Mesenchymal stem cell (in vitro differentiated cells and primary cell): ENCODE measurements at regions not wholly inside any gene's neighbourhood (a gene's known extent, or its start where the extent isn't known, plus 50 kb on each side); places are given as distances from the start of the nearest gene placed in this dataset.

Experiments
- DNase-seq: peaks from one replicate; pipeline ENCODE4 v3.0.0-alpha.2; 2013
- H2AFZ ChIP-seq: one replicate; pipeline ENCODE4 v1.6.1; 2013; ENCODE audit warnings: low read depth, mild to moderate bottlenecking, control low read depth, inconsistent platforms, low read length, moderate library complexity
- H2AK5ac ChIP-seq: 2 replicates; pipeline ENCODE4 v1.6.1; 2013; ENCODE audit warnings: low read length, moderate library complexity, mild to moderate bottlenecking, inconsistent platforms; ENCODE audit not compliant: severe bottlenecking
- H2BK120ac ChIP-seq: one replicate; pipeline ENCODE4 v1.6.1; 2013; ENCODE audit warnings: low read depth, mild to moderate bottlenecking, inconsistent platforms, low read length, moderate library complexity
- H2BK12ac ChIP-seq, 2 experiments: one replicate each; pipeline ENCODE4 v1.6.1; 2013; ENCODE audit warnings: inconsistent platforms in 2 of 2, low read length in 2 of 2, mild to moderate bottlenecking in 2 of 2, moderate library complexity in 2 of 2, control low read depth in 1 of 2
- H2BK15ac ChIP-seq: one replicate; pipeline ENCODE4 v1.6.1; 2013; ENCODE audit warnings: mild to moderate bottlenecking, low read depth, inconsistent platforms; ENCODE audit not compliant: poor library complexity, severe bottlenecking
- H2BK5ac ChIP-seq: 2 replicates; pipeline ENCODE4 v1.6.1; 2013; ENCODE audit warnings: low read depth, mild to moderate bottlenecking, low read length, control low read depth, inconsistent platforms; ENCODE audit not compliant: poor library complexity, severe bottlenecking
- H3K14ac ChIP-seq, 2 experiments: one replicate each; pipeline ENCODE4 v1.6.1; 2013; ENCODE audit warnings: inconsistent platforms in 2 of 2, low read length in 2 of 2, control low read depth in 1 of 2, mild to moderate bottlenecking in 1 of 2, moderate library complexity in 1 of 2
- H3K18ac ChIP-seq, 2 experiments: one replicate each; pipeline ENCODE4 v1.6.1; 2013; ENCODE audit warnings: inconsistent platforms in 2 of 2, low read length in 2 of 2, control low read depth in 1 of 2, low read depth in 1 of 2, mild to moderate bottlenecking in 1 of 2
- H3K23ac ChIP-seq, 2 experiments: one replicate each; pipeline ENCODE4 v1.6.1; 2013; ENCODE audit warnings: inconsistent platforms in 2 of 2, low read length in 2 of 2, mild to moderate bottlenecking in 2 of 2, moderate library complexity in 2 of 2, control low read depth in 1 of 2
- H3K27ac ChIP-seq: 2 replicates; pipeline ENCODE4 v1.5.1; 2013; ENCODE audit warnings: mild to moderate bottlenecking, moderate library complexity, low read length, control low read depth, inconsistent platforms; ENCODE audit not compliant: poor library complexity, severe bottlenecking
- H3K27me3 ChIP-seq, 2 experiments: 2 replicates each; pipeline versions ENCODE4 v1.6.1 to v1.7.0; 2013; ENCODE audit warnings: low read length in 2 of 2, mild to moderate bottlenecking in 2 of 2, moderate library complexity in 2 of 2, control low read depth in 1 of 2, inconsistent platforms in 1 of 2; ENCODE audit not compliant: control insufficient read depth in 1 of 2, insufficient read depth in 1 of 2
- H3K36me3 ChIP-seq, 2 experiments: 2 replicates each; pipeline versions ENCODE4 v1.6.1 to v1.7.0; 2013; ENCODE audit warnings: low read length in 2 of 2, control low read depth in 1 of 2, inconsistent platforms in 1 of 2, low read depth in 1 of 2, mild to moderate bottlenecking in 1 of 2; ENCODE audit not compliant: insufficient read depth in 2 of 2, control insufficient read depth in 1 of 2
- H3K4ac ChIP-seq, 2 experiments: one replicate each; pipeline ENCODE4 v1.6.1; 2013; ENCODE audit warnings: inconsistent platforms in 2 of 2, low read length in 2 of 2, mild to moderate bottlenecking in 2 of 2, moderate library complexity in 2 of 2, control low read depth in 1 of 2, low read depth in 1 of 2
- H3K4me1 ChIP-seq: 2 replicates; pipeline ENCODE4 v1.6.1; 2013; ENCODE audit warnings: low read depth, low read length, control low read depth; ENCODE audit not compliant: control insufficient read depth, insufficient read depth
- H3K4me2 ChIP-seq: 2 replicates; pipeline ENCODE4 v1.6.1; 2013; ENCODE audit warnings: low read length, mild to moderate bottlenecking, inconsistent platforms; ENCODE audit not compliant: poor library complexity, severe bottlenecking
- H3K4me3 ChIP-seq, 2 experiments: 2 replicates each; pipeline versions ENCODE4 v1.5.1 to v1.7.0; 2013; ENCODE audit warnings: low read length in 2 of 2, mild to moderate bottlenecking in 2 of 2, control low read depth in 1 of 2, low read depth in 1 of 2; ENCODE audit not compliant: insufficient read depth in 1 of 2
- H3K79me1 ChIP-seq: replicated peaks from 2 replicates; pipeline ENCODE4 v1.6.1; 2013; ENCODE audit warnings: mild to moderate bottlenecking, control low read depth, low read length, inconsistent platforms; ENCODE audit not compliant: poor library complexity, severe bottlenecking
- H3K9ac ChIP-seq: 2 replicates; pipeline ENCODE4 v1.7.0; 2013; ENCODE audit warnings: mild to moderate bottlenecking, low read length, moderate library complexity
- H3K9me3 ChIP-seq: 2 replicates; pipeline ENCODE4 v1.7.0; 2013; ENCODE audit warnings: mild to moderate bottlenecking, low read length; ENCODE audit not compliant: control insufficient read depth
- H4K8ac ChIP-seq: one replicate; pipeline ENCODE4 v1.6.1; 2013; ENCODE audit warnings: inconsistent platforms, mild to moderate bottlenecking, low read length, moderate library complexity
- H4K91ac ChIP-seq: one replicate; pipeline ENCODE4 v1.6.1; 2013; ENCODE audit warnings: mild to moderate bottlenecking, low read length, inconsistent platforms
- WGBS: methylation state at CpG from one replicate; pipeline ENCODE4 v1.1.7; 2013; ENCODE audit warnings: mixed read lengths; 5-methylcytosine and 5-hydroxymethylcytosine counted together

DNA sequence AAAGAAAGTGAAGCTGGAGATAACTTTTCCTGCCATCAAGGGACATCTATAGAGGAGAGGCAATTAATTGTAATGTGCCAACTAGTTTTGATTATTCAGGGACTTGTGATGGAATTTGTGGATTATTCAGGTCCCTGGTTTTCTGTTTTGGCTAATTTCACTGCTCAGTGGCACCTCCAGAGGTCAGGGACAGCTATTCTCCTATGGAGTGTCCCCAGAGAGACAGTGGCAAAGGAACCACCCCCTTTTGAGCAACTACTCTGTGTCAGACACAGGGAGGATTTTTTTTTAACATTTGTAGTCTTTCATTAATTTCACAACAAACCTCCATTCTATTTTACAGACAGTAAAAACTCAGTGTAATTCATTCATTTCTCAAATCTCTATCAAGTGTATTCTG lies 206.0 kb upstream of the SPRED2 start:
- H3K9ac ChIP-seq, result no peak overlapping the region
- H3K27me3 ChIP-seq, result peaks cover 10 to 13% of the 10 kb centered on the region in 2 experiments
- no peak overlapping the region for H3K4me3 ChIP-seq
- H3K4ac ChIP-seq, result no peak overlapping the region
- H2BK5ac ChIP-seq, result no peak overlapping the region
- H3K79me1 ChIP-seq, result no peaks in the 10 kb centered on the region
- no peak overlapping the region for H2BK15ac ChIP-seq
- H3K4me2 ChIP-seq, result no peak overlapping the region
- H3K18ac ChIP-seq, result no peak overlapping the region
- no peaks in the 10 kb centered on the region for H3K36me3 ChIP-seq
- no peak overlapping the region for H2AFZ ChIP-seq
- no peak overlapping the region for H4K8ac ChIP-seq
- no peak overlapping the region for H4K91ac ChIP-seq
- no peaks in the 10 kb centered on the region for H3K9me3 ChIP-seq
- no peak overlapping the region for H2BK120ac ChIP-seq
- peaks cover 4% of the 10 kb centered on the region for H3K4me1 ChIP-seq
- H2AK5ac ChIP-seq, result no peak overlapping the region
- no peak overlapping the region for H3K27ac ChIP-seq
- H3K23ac ChIP-seq, result no peak overlapping the region
- DNase-seq, result no peak
- no peak overlapping the region for H3K14ac ChIP-seq
- H2BK12ac ChIP-seq, result no peak overlapping the region

GRCh38 chr2:65636813-65637483 lies 204.5 kb upstream of the SPRED2 start:
- H3K4me2 ChIP-seq, result no peak overlapping the region
- H2BK120ac ChIP-seq, result no peak overlapping the region
- no peaks in the 10 kb centered on the region for H3K36me3 ChIP-seq
- H4K91ac ChIP-seq, result no peak overlapping the region
- peaks cover 4% of the 10 kb centered on the region for H3K4me1 ChIP-seq
- H3K4me3 ChIP-seq, result no peak overlapping the region
- 59% methylated on average over 6 of the region's 7 CpGs for WGBS
- no peak overlapping the region for H3K4ac ChIP-seq
- no peak overlapping the region for H2BK5ac ChIP-seq
- H4K8ac ChIP-seq, result no peak overlapping the region
- H3K9ac ChIP-seq, result no peak overlapping the region
- H3K9me3 ChIP-seq, result no peaks in the 10 kb centered on the region
- no peak overlapping the region for H2BK15ac ChIP-seq
- no peak overlapping the region for H2BK12ac ChIP-seq
- no peak overlapping the region for H3K23ac ChIP-seq
- H2AFZ ChIP-seq, result no peak overlapping the region
- no peak overlapping the region for H3K18ac ChIP-seq
- peaks cover 10 to 13% of the 10 kb centered on the region in 2 experiments for H3K27me3 ChIP-seq
- H2AK5ac ChIP-seq, result no peak overlapping the region
- H3K79me1 ChIP-seq, result no peaks in the 10 kb centered on the region
- no peak overlapping the region for H3K27ac ChIP-seq
- H3K14ac ChIP-seq, result no peak overlapping the region
- DNase-seq, result no peak

DNA sequence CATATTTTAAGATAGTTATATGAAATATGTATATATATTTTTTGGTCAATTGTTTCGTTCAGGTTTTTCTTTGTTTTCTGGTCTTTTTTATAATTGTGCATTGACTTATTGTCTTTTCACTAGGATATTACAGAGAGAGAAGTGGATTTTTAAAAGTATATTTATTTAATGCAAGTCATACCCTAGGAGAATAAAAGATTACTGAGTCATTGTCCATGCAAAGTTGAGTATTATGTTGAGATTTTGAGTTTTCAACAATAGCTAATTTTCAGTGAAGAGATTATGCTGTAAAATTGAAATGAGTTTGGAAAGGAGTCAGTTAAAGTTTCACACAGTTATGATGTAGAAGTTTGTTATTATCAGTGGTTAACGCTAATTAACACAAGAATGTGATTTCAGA lies 203.6 kb upstream of the SPRED2 start:
- 90% methylated on average over 1 of the region's 2 CpGs for WGBS
- no peak overlapping the region for H2AK5ac ChIP-seq

DNA sequence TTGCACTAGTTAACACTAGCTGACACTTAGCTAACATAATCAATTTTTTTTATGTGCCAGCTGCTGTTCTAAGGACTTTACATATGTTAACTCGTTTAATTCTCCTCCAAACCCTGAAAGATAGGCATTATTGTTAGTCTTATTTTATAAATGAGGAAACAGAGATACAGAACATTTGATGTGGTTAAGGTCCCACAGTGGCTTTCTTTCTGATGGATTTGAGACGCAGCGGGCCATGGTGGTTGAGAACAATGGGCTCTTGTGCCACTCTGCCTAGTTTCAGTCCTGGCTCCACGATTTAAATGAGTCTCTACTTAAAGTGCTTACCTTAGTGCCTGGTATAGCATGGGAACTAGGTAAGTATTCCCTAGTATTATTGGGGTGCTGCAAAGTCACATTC lies 201.9 kb upstream of the SPRED2 start:
- Histone ChIP-seq H4K91ac (no peak overlapping the region), H3K23ac (no peak overlapping the region), H2AK5ac (no peak overlapping the region), H3K27ac (no peak overlapping the region), H4K8ac (no peak overlapping the region), H2BK120ac (no peak overlapping the region), H3K9me3 (no peaks in the 10 kb centered on the region), H3K4me1 (peaks cover 2% of the 10 kb centered on the region), H3K36me3 (no peaks in the 10 kb centered on the region), H3K4me2 (no peak overlapping the region), H3K4ac (no peak overlapping the region), H3K18ac (no peak overlapping the region), H3K14ac (no peak overlapping the region), H2BK5ac (no peak overlapping the region), H3K27me3 (peaks cover 9 to 10% of the 10 kb centered on the region in 2 experiments), H2BK15ac (no peak overlapping the region), H3K9ac (no peak overlapping the region), H2AFZ (no peak overlapping the region), H3K79me1 (no peaks in the 10 kb centered on the region), H3K4me3 (no peak overlapping the region), H2BK12ac (no peak overlapping the region)
- 97% methylated on average over 3 of the region's 4 CpGs for WGBS
- no peak for DNase-seq

More for the DNA sequence above, 203.6 kb upstream of the SPRED2 start:
- Histone ChIP-seq H3K27me3 (peaks cover 10 to 13% of the 10 kb centered on the region in 2 experiments), H3K36me3 (no peaks in the 10 kb centered on the region), H2BK120ac (no peak overlapping the region), H3K4ac (no peak overlapping the region), H3K4me3 (no peak overlapping the region), H3K27ac (no peak overlapping the region), H3K79me1 (no peaks in the 10 kb centered on the region), H3K9ac (no peak overlapping the region), H2AFZ (no peak overlapping the region), H3K4me1 (peaks cover 4% of the 10 kb centered on the region), H2BK12ac (no peak overlapping the region), H2BK5ac (no peak overlapping the region), H3K4me2 (no peak overlapping the region), H3K18ac (no peak overlapping the region), H3K9me3 (no peaks in the 10 kb centered on the region), H4K8ac (no peak overlapping the region), H2BK15ac (no peak overlapping the region), H3K23ac (no peak overlapping the region), H4K91ac (no peak overlapping the region), H3K14ac (no peak overlapping the region)
- no peak for DNase-seq
